Smooth muscle cell (in vitro differentiated cells): ENCODE measurements at regions not wholly inside any gene's neighbourhood (a gene's known extent, or its start where the extent isn't known, plus 50 kb on each side); places are given as distances from the start of the nearest gene placed in this dataset.

Experiments
- DNase-seq: peaks from one replicate; lab custom pipeline; 2025; ENCODE audit not compliant: unreplicated experiment; lab: John Stamatoyannopoulos, UW
- H2AFZ ChIP-seq: fragments of 200-600 bp; sonication (generic); 2 replicates; pipeline ENCODE4 v1.6.0; 2016; ENCODE audit warnings: antibody characterized with exemption, low read depth, mild to moderate bottlenecking
- H3F3A ChIP-seq: fragments of 200-600 bp; sonication (generic); 2 replicates; pipeline ENCODE4 v1.6.0; 2017; ENCODE audit warnings: antibody characterized with exemption, low read depth
- H3K27ac ChIP-seq: fragments of 200-600 bp; sonication (generic); 2 replicates; pipeline ENCODE4 v1.5.1; 2016; ENCODE audit warnings: low read depth, mild to moderate bottlenecking
- H3K27me3 ChIP-seq: fragments of 200-600 bp; sonication (generic); 2 replicates; pipeline ENCODE4 v1.6.1; 2016; ENCODE audit warnings: low read depth, mild to moderate bottlenecking
- H3K36me3 ChIP-seq: fragments of 200-600 bp; sonication (generic); 2 replicates; pipeline ENCODE4 v1.5.1; 2016; ENCODE audit warnings: low read depth
- H3K4me1 ChIP-seq: fragments of 200-600 bp; sonication (generic); 2 replicates; pipeline ENCODE4 v1.5.1; 2016; ENCODE audit warnings: low read depth
- H3K4me2 ChIP-seq: fragments of 200-600 bp; sonication (generic); 2 replicates; pipeline ENCODE4 v1.6.0; 2016; ENCODE audit warnings: mild to moderate bottlenecking
- H3K4me3 ChIP-seq: fragments of 200-600 bp; sonication (generic); 2 replicates; pipeline ENCODE4 v1.5.1; 2016; ENCODE audit warnings: mild to moderate bottlenecking
- H3K79me2 ChIP-seq: fragments of 200-600 bp; sonication (generic); 2 replicates; pipeline ENCODE4 v1.6.0; 2016; ENCODE audit warnings: low read depth, mild to moderate bottlenecking
- H3K9ac ChIP-seq: fragments of 200-600 bp; sonication (generic); 2 replicates; pipeline ENCODE4 v1.6.0; 2016; ENCODE audit warnings: low read depth
- H3K9me3 ChIP-seq: fragments of 200-600 bp; sonication (generic); replicated peaks from 2 replicates; pipeline ENCODE4 v1.5.1; 2016; ENCODE audit warnings: low read depth
- H4K20me1 ChIP-seq: fragments of 200-600 bp; sonication (generic); 2 replicates; pipeline ENCODE4 v1.6.0; 2016; ENCODE audit warnings: low read depth
- CTCF ChIP-seq: fragments of 200-600 bp; sonication (generic); IDR thresholded peaks from 2 replicates; pipeline ENCODE4 v1.5.1; 2017; ENCODE audit warnings: borderline replicate concordance, mild to moderate bottlenecking, antibody characterized with exemption; ENCODE audit not compliant: insufficient read depth, poor library complexity, severe bottlenecking
- WGBS: methylation state at CpG from one replicate; pipeline ENCODE4 v1.1.7; 2016; ENCODE audit warnings: low lambda C conversion rate; 5-methylcytosine and 5-hydroxymethylcytosine counted together

GRCh38 chr4:23202712-23203247 lies 510.0 kb downstream of the GBA3 start:
- no peak for DNase-seq
- H3K4me2 ChIP-seq, result no peak overlapping the region
- H3K9me3 ChIP-seq, result no peaks in the 10 kb centered on the region
- no peaks in the 10 kb centered on the region for H3K27me3 ChIP-seq
- H3K4me3 ChIP-seq, result no peak overlapping the region
- no peaks in the 10 kb centered on the region for H4K20me1 ChIP-seq
- no peaks in the 10 kb centered on the region for H3F3A ChIP-seq
- no peaks in the 10 kb centered on the region for H3K79me2 ChIP-seq
- no peaks in the 10 kb centered on the region for H3K4me1 ChIP-seq
- no peak for TF ChIP-seq CTCF
- H3K9ac ChIP-seq, result no peak overlapping the region
- 91% methylated on average over 8 of the region's 8 CpGs for WGBS
- H3K36me3 ChIP-seq, result no peaks in the 10 kb centered on the region
- H3K27ac ChIP-seq, result no peak overlapping the region
- no peak overlapping the region for H2AFZ ChIP-seq

- TF ChIP-seq CTCF, result no peak
- Histone ChIP-seq H3K79me2 (no peaks in the 10 kb centered on the region), H3K9me3 (no peaks in the 10 kb centered on the region), H2AFZ (no peak overlapping the region), H3K9ac (no peak overlapping the region), H3K4me1 (no peaks in the 10 kb centered on the region), H3K36me3 (no peaks in the 10 kb centered on the region), H3F3A (no peaks in the 10 kb centered on the region), H3K4me3 (no peak overlapping the region), H4K20me1 (no peaks in the 10 kb centered on the region), H3K27ac (no peak overlapping the region), H3K4me2 (no peak overlapping the region), H3K27me3 (no peaks in the 10 kb centered on the region)
- DNase-seq, result no peak
Measured at GRCh38 chr4:23194751-23195150, 502.0 kb downstream of the GBA3 start.

- 94% methylated on average over 2 of the region's 2 CpGs for WGBS
- Histone ChIP-seq H3K4me3 (no peak overlapping the region), H3K9ac (no peak overlapping the region), H3F3A (no peaks in the 10 kb centered on the region), H3K36me3 (no peaks in the 10 kb centered on the region), H3K4me1 (no peaks in the 10 kb centered on the region), H3K4me2 (no peak overlapping the region), H3K27ac (no peak overlapping the region), H3K79me2 (no peaks in the 10 kb centered on the region), H3K27me3 (no peaks in the 10 kb centered on the region), H4K20me1 (no peaks in the 10 kb centered on the region), H2AFZ (no peak overlapping the region), H3K9me3 (no peaks in the 10 kb centered on the region)
- DNase-seq, result no peak
- TF ChIP-seq CTCF, result no peak
Measured at GRCh38 chr4:23174179-23174578, 481.4 kb downstream of the GBA3 start.

- Histone ChIP-seq H4K20me1 (no peaks in the 10 kb centered on the region), H3K4me3 (no peak overlapping the region), H3K79me2 (no peaks in the 10 kb centered on the region), H3K4me1 (no peaks in the 10 kb centered on the region), H3K9me3 (no peaks in the 10 kb centered on the region), H3K4me2 (no peak overlapping the region), H3K27ac (no peak overlapping the region), H2AFZ (no peak overlapping the region), H3K27me3 (no peaks in the 10 kb centered on the region), H3K9ac (no peak overlapping the region), H3F3A (no peaks in the 10 kb centered on the region), H3K36me3 (no peaks in the 10 kb centered on the region)
- DNase-seq, result no peak
- 56% methylated on average over 2 of the region's 2 CpGs for WGBS
- no peak for TF ChIP-seq CTCF
Measured at GRCh38 chr4:23171976-23172375, 479.2 kb downstream of the GBA3 start.
